ENCODE measurements at regions not wholly inside any gene's neighbourhood (a gene's known extent, or its start where the extent isn't known, plus 50 kb on each side); places are given as distances from the start of the nearest gene placed in this dataset.
"Not testable (repeated sequence)": the region's sequence is repeated elsewhere in the genome, so short reads cannot be mapped to it uniquely, and the experiment has no call there.

DNA sequence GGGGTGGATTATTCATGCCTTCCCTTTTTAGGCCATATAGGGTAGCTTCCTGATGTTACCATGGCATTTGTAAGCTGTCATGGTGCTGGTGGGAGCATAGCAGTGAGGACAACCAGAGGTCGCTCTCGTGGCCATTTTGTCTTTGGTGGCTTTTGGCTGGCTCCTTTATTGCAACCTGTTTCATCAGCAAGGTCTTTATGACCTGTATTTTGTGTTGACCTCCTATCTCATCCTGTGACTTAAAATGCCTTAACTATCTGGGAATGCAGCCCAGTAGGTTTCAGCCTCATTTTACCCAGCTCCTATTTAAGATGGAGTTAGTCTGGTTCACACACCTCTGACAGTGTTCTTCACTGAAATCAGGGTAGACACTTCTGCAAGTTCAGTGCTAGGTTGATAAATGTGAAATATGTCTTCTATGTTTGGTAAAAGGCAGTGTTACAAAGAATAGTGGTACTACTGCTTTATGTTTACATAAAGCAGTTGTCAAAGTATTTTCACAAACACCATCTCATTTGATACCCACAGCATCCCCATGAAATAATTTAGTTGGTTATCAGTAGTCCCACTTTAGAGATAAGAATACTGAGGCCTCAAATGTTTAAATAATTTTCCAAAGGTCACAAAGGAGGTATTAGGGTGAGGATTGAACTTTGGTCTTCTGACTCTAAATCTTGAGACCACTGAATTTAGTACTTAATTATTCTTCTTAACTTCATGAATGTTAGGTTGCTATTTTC is 77.1 kb upstream of the C4orf54 start:
- peaks cover 3% of the 10 kb centered on the region; the same call in 1 of the 2 replicates for H3K4me1 Mint-ChIP-seq
- ChIA-PET CTCF (no interaction called here), POLR2A (no interaction called here)
- peaks cover 13% of the 10 kb centered on the region for H3K27me3 Mint-ChIP-seq (ENCODE audit: low read depth)
- H3K27ac Mint-ChIP-seq, result no peak overlapping the region
- no peak for DNase-seq (ENCODE audit: low spot score)
- peaks cover 30% of the 10 kb centered on the region for H3K36me3 Mint-ChIP-seq
- no peak for ATAC-seq
- H3K9me3 Mint-ChIP-seq, result peaks cover 51% of the 10 kb centered on the region
- TF ChIP-seq ATF6 (CRISPR knock-in tag; IDR thresholded peaks at IDR 0.05), result no peak
- TF ChIP-seq ESRRA (CRISPR knock-in tag; IDR thresholded peaks at IDR 0.05; ENCODE audit: borderline replicate concordance), result no peak
- no peak for TF ChIP-seq PREB (CRISPR knock-in tag; IDR thresholded peaks at IDR 0.05; ENCODE audit: borderline replicate concordance)
- no peak for TF ChIP-seq SMAD4 (CRISPR knock-in tag; IDR thresholded peaks at IDR 0.05)
- no peak for TF ChIP-seq ZNF138 (CRISPR knock-in tag; conservative IDR thresholded peaks at IDR 0.05)
- no peak for TF ChIP-seq ZNF423 (CRISPR knock-in tag; IDR thresholded peaks at IDR 0.05)
- TF ChIP-seq CREB1 (CRISPR knock-in tag; IDR thresholded peaks at IDR 0.05), result no peak
- TF ChIP-seq ELF4 (CRISPR knock-in tag; IDR thresholded peaks at IDR 0.05; ENCODE audit: low read depth), result no peak
- no peak for TF ChIP-seq CDX4 (CRISPR knock-in tag; IDR thresholded peaks at IDR 0.05; ENCODE audit: borderline replicate concordance)
- TF ChIP-seq, protein P1, sequence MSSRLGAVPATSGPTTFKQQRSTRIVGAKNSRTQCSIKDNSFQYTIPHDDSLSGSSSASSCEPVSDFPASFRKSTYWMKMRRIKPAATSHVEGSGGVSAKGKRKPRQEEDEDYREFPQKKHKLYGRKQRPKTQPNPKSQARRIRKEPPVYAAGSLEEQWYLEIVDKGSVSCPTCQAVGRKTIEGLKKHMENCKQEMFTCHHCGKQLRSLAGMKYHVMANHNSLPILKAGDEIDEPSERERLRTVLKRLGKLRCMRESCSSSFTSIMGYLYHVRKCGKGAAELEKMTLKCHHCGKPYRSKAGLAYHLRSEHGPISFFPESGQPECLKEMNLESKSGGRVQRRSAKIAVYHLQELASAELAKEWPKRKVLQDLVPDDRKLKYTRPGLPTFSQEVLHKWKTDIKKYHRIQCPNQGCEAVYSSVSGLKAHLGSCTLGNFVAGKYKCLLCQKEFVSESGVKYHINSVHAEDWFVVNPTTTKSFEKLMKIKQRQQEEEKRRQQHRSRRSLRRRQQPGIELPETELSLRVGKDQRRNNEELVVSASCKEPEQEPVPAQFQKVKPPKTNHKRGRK (CRISPR knock-in tag; IDR thresholded peaks at IDR 0.05; ENCODE audit: borderline replicate concordance), result no peak
- no peak for TF ChIP-seq CTCF (IDR thresholded peaks at IDR 0.05)
- TF ChIP-seq ZSCAN18 (CRISPR knock-in tag; IDR thresholded peaks at IDR 0.05), result no peak
- no peak for TF ChIP-seq EMX1 (CRISPR knock-in tag; IDR thresholded peaks at IDR 0.05)
- TF ChIP-seq ZNF317 (CRISPR knock-in tag; IDR thresholded peaks at IDR 0.05; ENCODE audit: borderline replicate concordance, low read depth), result no peak
- no peak for TF ChIP-seq KAT7 (CRISPR knock-in tag; IDR thresholded peaks at IDR 0.05; ENCODE audit: borderline replicate concordance)
- TF ChIP-seq CBFB (CRISPR knock-in tag; IDR thresholded peaks at IDR 0.05; ENCODE audit: low read depth), result no peak
- no peak for TF ChIP-seq STAT6 (CRISPR knock-in tag; conservative IDR thresholded peaks at IDR 0.05; ENCODE audit: low read depth)
- no peak overlapping the region for H3K4me3 Mint-ChIP-seq

GRCh38 chr4:99733455-99733854 is 75.8 kb upstream of the C4orf54 start:
- H3K27ac Mint-ChIP-seq; CTCF ChIA-PET; ATAC-seq; POLR2A ChIA-PET; DNase-seq (ENCODE audit: low spot score); H3K4me1 Mint-ChIP-seq; H3K4me3 Mint-ChIP-seq: not testable (repeated sequence)
- H3K9me3 Mint-ChIP-seq, result peaks cover 51% of the 10 kb centered on the region
- H3K36me3 Mint-ChIP-seq, result peaks cover 33% of the 10 kb centered on the region
- H3K27me3 Mint-ChIP-seq (ENCODE audit: low read depth), result peaks cover 11% of the 10 kb centered on the region
